Stomach (tissue), 4 donors: ENCODE measurements at regions not wholly inside any gene's neighbourhood (a gene's known extent, or its start where the extent isn't known, plus 50 kb on each side); places are given as distances from the start of the nearest gene placed in this dataset.

Source experiments
- EP300 ChIP-seq: sonication (generic); formaldehyde crosslinking; IDR thresholded peaks from one replicate; pipeline ENCODE4 v1.6.1; 2017; ENCODE audit warnings: antibody characterized with exemption
- POLR2A ChIP-seq, 4 donors: fragments of 450-650 bp; IDR thresholded peaks; one replicate each; pipeline ENCODE4 v1.6.1; 2016; ENCODE audit warnings: antibody characterized with exemption in 4 of 4, control low read depth in 2 of 4, mild to moderate bottlenecking in 1 of 4, moderate library complexity in 1 of 4
- POLR2AphosphoS5 ChIP-seq, 3 donors: sonication (generic); formaldehyde crosslinking; IDR thresholded peaks; one replicate each; pipeline ENCODE4 v1.6.1; 2016; ENCODE audit warnings: antibody characterized with exemption in 3 of 3
- TF ChIP-seq, protein P1 (sequence below), 7 experiments: fragments of 450-650 bp in 4 of 7; fragments of 200-600 bp in 3 of 7; sonication (generic) in 3 of 7; IDR thresholded peaks; one replicate each; pipeline ENCODE4 v1.5.1; 2016 to 2019; ENCODE audit warnings: antibody characterized with exemption in 7 of 7, control low read depth in 2 of 7, mild to moderate bottlenecking in 1 of 7

GRCh38 chrX:20988118-20988517 lies 386.1 kb upstream of the CNKSR2 start:
- TF ChIP-seq, protein P1, sequence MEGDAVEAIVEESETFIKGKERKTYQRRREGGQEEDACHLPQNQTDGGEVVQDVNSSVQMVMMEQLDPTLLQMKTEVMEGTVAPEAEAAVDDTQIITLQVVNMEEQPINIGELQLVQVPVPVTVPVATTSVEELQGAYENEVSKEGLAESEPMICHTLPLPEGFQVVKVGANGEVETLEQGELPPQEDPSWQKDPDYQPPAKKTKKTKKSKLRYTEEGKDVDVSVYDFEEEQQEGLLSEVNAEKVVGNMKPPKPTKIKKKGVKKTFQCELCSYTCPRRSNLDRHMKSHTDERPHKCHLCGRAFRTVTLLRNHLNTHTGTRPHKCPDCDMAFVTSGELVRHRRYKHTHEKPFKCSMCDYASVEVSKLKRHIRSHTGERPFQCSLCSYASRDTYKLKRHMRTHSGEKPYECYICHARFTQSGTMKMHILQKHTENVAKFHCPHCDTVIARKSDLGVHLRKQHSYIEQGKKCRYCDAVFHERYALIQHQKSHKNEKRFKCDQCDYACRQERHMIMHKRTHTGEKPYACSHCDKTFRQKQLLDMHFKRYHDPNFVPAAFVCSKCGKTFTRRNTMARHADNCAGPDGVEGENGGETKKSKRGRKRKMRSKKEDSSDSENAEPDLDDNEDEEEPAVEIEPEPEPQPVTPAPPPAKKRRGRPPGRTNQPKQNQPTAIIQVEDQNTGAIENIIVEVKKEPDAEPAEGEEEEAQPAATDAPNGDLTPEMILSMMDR (IDR thresholded peaks at IDR 0.05), result no peak
- TF ChIP-seq POLR2A (IDR thresholded peaks at IDR 0.05) (no peak), EP300 (no peak), POLR2AphosphoS5 (IDR thresholded peaks at IDR 0.05) (no peak)
